IPS-18a (cell line): ENCODE measurements at regions not wholly inside any gene's neighbourhood (a gene's known extent, or its start where the extent isn't known, plus 50 kb on each side); places are given as distances from the start of the nearest gene placed in this dataset.

Experiments used
- H3K27ac ChIP-seq: one replicate; pipeline ENCODE4 v1.5.1; 2013; ENCODE audit warnings: low read length
- H3K27me3 ChIP-seq: one replicate; pipeline ENCODE4 v1.6.1; 2013; ENCODE audit warnings: mild to moderate bottlenecking, low read length; ENCODE audit not compliant: control insufficient read depth, insufficient read depth
- H3K36me3 ChIP-seq: one replicate; pipeline ENCODE4 v1.6.1; 2013; ENCODE audit warnings: low read depth, low read length; ENCODE audit not compliant: control insufficient read depth
- H3K4me1 ChIP-seq: one replicate; pipeline ENCODE4 v1.6.1; 2013; ENCODE audit warnings: low read depth, low read length; ENCODE audit not compliant: control insufficient read depth
- H3K4me3 ChIP-seq: one replicate; pipeline ENCODE4 v1.5.1; 2013; ENCODE audit warnings: low read length
- H3K9ac ChIP-seq: one replicate; pipeline ENCODE4 v1.6.1; 2013; ENCODE audit warnings: mild to moderate bottlenecking, low read length, moderate library complexity
- H3K9me3 ChIP-seq: one replicate; pipeline ENCODE4 v1.6.1; 2013; ENCODE audit warnings: low read depth, low read length; ENCODE audit not compliant: control insufficient read depth

DNA sequence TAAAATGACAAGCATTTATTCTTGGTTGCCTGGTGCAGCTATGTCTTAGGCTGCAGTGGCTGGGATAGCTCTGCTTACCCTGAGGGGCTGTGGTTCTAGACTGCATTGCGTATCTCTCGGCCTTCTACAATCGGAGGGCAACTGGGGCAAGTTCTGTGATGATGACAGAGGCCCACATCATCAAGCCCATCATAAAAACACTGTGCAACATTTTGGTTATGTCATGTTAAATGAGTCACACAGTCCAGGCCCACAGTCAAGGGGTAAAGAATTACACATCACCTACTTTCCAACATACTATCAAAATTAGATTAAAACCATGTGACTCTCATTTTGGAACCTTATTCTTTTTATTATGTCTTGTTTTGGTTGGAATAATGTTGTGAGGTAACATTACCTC, 120.2 kb upstream of the GUCY1A1 start:
- Histone ChIP-seq H3K4me1 (no peaks in the 10 kb centered on the region), H3K27me3 (no peaks in the 10 kb centered on the region), H3K9ac (no peak overlapping the region), H3K27ac (no peak overlapping the region), H3K9me3 (no peaks in the 10 kb centered on the region), H3K4me3 (no peak overlapping the region), H3K36me3 (no peaks in the 10 kb centered on the region)

DNA sequence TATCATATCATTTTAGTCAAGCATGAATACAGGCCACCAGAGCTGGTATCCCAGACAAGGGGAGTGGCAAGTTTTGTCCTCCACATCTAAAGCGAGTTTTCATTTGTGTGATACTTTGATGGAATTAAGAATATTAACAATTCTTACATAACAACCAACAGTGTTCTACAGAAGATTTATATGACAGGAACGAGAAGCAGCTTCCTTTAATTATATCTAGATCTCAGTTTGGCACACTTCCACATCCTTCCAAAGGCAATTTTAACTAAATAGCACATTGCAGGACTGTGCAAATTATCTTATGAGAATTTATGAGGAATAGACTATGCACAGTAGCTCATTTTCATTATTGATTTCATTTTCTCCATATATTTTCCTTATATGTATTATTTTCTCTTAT, 121.2 kb upstream of the GUCY1A1 start:
- no peak overlapping the region for H3K27ac ChIP-seq
- no peaks in the 10 kb centered on the region for H3K27me3 ChIP-seq
- no peaks in the 10 kb centered on the region for H3K36me3 ChIP-seq
- H3K4me1 ChIP-seq: no peaks in the 10 kb centered on the region
- H3K4me3 ChIP-seq: no peak overlapping the region
- H3K9me3 ChIP-seq: no peaks in the 10 kb centered on the region
- no peak overlapping the region for H3K9ac ChIP-seq

DNA sequence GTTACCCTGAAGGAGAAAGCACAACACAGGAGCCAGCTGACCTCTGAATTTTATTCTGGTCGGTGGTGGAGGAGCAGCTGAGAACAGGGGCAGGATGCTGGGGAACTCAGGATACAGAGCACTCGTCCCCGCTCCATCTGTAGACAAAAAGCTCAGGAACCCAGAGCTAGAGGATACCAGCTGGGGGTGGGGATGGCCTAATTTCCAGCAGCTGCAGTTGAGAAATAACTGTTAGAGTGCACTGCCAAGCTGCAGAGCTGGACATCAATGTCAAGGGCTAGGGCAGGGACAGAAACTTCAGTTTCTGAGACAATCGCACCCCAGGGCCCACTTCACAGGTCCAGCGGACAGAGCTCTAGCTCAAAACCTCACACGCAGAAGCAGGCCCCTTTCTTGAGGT, 122.1 kb upstream of the GUCY1A1 start:
- no peak overlapping the region for H3K9ac ChIP-seq
- no peaks in the 10 kb centered on the region for H3K9me3 ChIP-seq
- H3K4me3 ChIP-seq: no peak overlapping the region
- no peak overlapping the region for H3K27ac ChIP-seq
- H3K36me3 ChIP-seq: no peaks in the 10 kb centered on the region
- H3K27me3 ChIP-seq: no peaks in the 10 kb centered on the region
- H3K4me1 ChIP-seq: no peaks in the 10 kb centered on the region

GRCh38 chr4:155543126-155543765, 123.4 kb upstream of the GUCY1A1 start:
- H3K4me1 ChIP-seq: no peaks in the 10 kb centered on the region
- H3K9ac ChIP-seq: no peak overlapping the region
- H3K27ac ChIP-seq: no peak overlapping the region
- no peaks in the 10 kb centered on the region for H3K9me3 ChIP-seq
- no peaks in the 10 kb centered on the region for H3K27me3 ChIP-seq
- no peak overlapping the region for H3K4me3 ChIP-seq
- no peaks in the 10 kb centered on the region for H3K36me3 ChIP-seq

DNA sequence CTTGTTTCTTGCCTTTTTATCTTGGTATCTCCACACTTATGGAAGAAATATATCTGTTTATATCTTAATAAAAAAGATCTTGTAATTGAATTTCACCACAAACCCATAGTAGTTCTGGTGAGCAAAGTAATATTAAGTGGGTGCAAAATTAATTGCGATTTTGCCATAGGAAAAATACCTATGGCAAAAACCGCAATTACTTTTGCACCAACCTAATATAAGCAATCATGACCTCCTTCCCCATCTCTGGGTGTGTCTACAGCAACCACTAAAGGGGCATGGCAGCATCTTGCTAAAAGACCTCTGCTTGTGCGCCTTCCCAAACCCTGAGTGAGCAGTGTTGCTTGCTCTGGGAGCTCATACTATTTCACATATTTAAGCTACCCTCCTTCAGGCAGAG, 124.2 kb upstream of the GUCY1A1 start:
- no peaks in the 10 kb centered on the region for H3K9me3 ChIP-seq
- no peak overlapping the region for H3K4me3 ChIP-seq
- no peak overlapping the region for H3K27ac ChIP-seq
- H3K9ac ChIP-seq: no peak overlapping the region
- no peaks in the 10 kb centered on the region for H3K4me1 ChIP-seq
- no peaks in the 10 kb centered on the region for H3K27me3 ChIP-seq
- H3K36me3 ChIP-seq: no peaks in the 10 kb centered on the region

GRCh38 chr4:155541716-155542115, 124.9 kb upstream of the GUCY1A1 start:
- no peaks in the 10 kb centered on the region for H3K27me3 ChIP-seq
- H3K4me1 ChIP-seq: no peaks in the 10 kb centered on the region
- no peak overlapping the region for H3K4me3 ChIP-seq
- H3K27ac ChIP-seq: no peak overlapping the region
- H3K36me3 ChIP-seq: no peaks in the 10 kb centered on the region
- H3K9me3 ChIP-seq: no peaks in the 10 kb centered on the region
- no peak overlapping the region for H3K9ac ChIP-seq

- no peaks in the 10 kb centered on the region for H3K4me1 ChIP-seq
- no peak overlapping the region for H3K27ac ChIP-seq
- no peaks in the 10 kb centered on the region for H3K36me3 ChIP-seq
- H3K4me3 ChIP-seq: no peak overlapping the region
- no peaks in the 10 kb centered on the region for H3K27me3 ChIP-seq
- H3K9me3 ChIP-seq: no peaks in the 10 kb centered on the region
- H3K9ac ChIP-seq: no peak overlapping the region
These were observed 126.0 kb upstream of the GUCY1A1 start for GRCh38 chr4:155540698-155541097.

GRCh38 chr4:155539746-155540145, 126.9 kb upstream of the GUCY1A1 start:
- Histone ChIP-seq H3K9me3 (no peaks in the 10 kb centered on the region), H3K27ac (no peak overlapping the region), H3K4me1 (no peaks in the 10 kb centered on the region), H3K4me3 (no peak overlapping the region), H3K9ac (no peak overlapping the region), H3K36me3 (no peaks in the 10 kb centered on the region), H3K27me3 (no peaks in the 10 kb centered on the region)

GRCh38 chr4:155535802-155536454, 130.7 kb upstream of the GUCY1A1 start:
- Histone ChIP-seq H3K9me3 (no peaks in the 10 kb centered on the region), H3K27me3 (no peaks in the 10 kb centered on the region), H3K9ac (no peak overlapping the region), H3K27ac (no peak overlapping the region), H3K36me3 (no peaks in the 10 kb centered on the region), H3K4me1 (no peaks in the 10 kb centered on the region), H3K4me3 (no peak overlapping the region)

- Histone ChIP-seq H3K36me3 (no peaks in the 10 kb centered on the region), H3K9ac (no peak overlapping the region), H3K27me3 (no peaks in the 10 kb centered on the region), H3K4me1 (no peaks in the 10 kb centered on the region), H3K9me3 (no peaks in the 10 kb centered on the region), H3K27ac (no peak overlapping the region), H3K4me3 (no peak overlapping the region)
These were observed 134.1 kb upstream of the GUCY1A1 start for GRCh38 chr4:155532373-155533085.

DNA sequence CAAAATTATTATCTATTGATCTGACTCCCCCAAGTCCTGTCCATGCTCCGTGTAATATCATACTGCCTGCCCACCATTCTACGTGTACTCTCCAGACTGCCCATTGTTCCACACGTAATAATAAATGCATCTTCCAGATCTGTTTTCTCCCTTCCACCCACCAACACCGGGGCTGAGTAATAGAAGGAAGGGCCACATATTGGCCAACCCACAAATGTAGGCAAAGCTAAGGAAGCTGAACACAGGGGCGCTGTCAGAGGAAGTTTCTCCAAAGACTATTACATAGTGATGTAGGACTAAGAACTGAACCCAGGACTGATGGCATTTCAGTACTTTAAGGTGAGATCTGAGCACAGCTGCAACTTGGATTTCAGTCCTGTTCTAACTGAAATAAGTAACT, 135.8 kb upstream of the GUCY1A1 start:
- no peaks in the 10 kb centered on the region for H3K9me3 ChIP-seq
- no peaks in the 10 kb centered on the region for H3K4me1 ChIP-seq
- no peaks in the 10 kb centered on the region for H3K36me3 ChIP-seq
- H3K27me3 ChIP-seq: no peaks in the 10 kb centered on the region
- no peak overlapping the region for H3K9ac ChIP-seq
- H3K27ac ChIP-seq: no peak overlapping the region
- H3K4me3 ChIP-seq: no peak overlapping the region

DNA sequence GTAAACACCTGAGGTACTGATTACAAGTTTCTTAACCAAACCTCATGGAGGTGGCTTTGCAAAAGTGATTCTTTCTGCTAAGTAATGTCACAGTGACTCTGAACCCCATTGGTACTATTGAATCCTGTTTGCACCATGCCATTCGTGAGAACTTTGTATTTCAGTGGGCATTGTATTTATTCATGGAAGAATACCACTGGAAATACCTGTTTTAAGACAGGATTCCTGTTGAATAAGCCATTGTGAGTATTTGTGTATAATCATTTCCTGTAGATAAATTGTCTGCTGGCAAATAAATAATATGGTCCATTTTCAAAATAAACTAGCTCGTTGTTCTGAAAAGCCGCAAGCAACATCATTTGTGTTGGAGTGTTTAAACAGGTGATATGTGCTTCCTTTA, 136.4 kb upstream of the GUCY1A1 start:
- no peak overlapping the region for H3K9ac ChIP-seq
- H3K36me3 ChIP-seq: no peaks in the 10 kb centered on the region
- H3K4me1 ChIP-seq: no peaks in the 10 kb centered on the region
- H3K27ac ChIP-seq: no peak overlapping the region
- no peak overlapping the region for H3K4me3 ChIP-seq
- no peaks in the 10 kb centered on the region for H3K9me3 ChIP-seq
- no peaks in the 10 kb centered on the region for H3K27me3 ChIP-seq
